ENCODE measurements at regions not wholly inside any gene's neighbourhood (a gene's known extent, or its start where the extent isn't known, plus 50 kb on each side); places are given as distances from the start of the nearest gene placed in this dataset.

DNA sequence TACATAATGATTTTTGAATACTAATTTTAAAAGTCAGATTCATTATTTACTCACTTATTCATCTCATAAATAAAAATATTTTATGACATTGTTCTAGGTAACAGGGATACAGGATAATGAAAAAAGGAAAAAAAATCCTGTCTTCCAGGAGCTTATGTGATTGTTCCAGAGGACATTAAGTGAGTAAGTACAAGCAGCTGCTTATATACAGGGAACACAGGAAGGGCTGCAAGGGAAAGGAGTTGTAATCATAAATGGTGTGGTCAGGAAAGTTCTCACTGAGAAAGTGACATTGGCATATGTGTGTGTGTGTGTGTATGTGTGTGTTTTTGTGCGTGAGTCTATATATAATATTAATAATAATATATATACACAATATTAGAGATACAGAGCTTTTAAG lies 121.8 kb downstream of the HAO1 start:
- ATAC-seq = no peak
- TF ChIP-seq, protein P1, sequence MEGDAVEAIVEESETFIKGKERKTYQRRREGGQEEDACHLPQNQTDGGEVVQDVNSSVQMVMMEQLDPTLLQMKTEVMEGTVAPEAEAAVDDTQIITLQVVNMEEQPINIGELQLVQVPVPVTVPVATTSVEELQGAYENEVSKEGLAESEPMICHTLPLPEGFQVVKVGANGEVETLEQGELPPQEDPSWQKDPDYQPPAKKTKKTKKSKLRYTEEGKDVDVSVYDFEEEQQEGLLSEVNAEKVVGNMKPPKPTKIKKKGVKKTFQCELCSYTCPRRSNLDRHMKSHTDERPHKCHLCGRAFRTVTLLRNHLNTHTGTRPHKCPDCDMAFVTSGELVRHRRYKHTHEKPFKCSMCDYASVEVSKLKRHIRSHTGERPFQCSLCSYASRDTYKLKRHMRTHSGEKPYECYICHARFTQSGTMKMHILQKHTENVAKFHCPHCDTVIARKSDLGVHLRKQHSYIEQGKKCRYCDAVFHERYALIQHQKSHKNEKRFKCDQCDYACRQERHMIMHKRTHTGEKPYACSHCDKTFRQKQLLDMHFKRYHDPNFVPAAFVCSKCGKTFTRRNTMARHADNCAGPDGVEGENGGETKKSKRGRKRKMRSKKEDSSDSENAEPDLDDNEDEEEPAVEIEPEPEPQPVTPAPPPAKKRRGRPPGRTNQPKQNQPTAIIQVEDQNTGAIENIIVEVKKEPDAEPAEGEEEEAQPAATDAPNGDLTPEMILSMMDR (IDR thresholded peaks at IDR 0.05) = no peak
- no peaks in the 10 kb centered on the region for H3K36me3 ChIP-seq
- H3K9me3 ChIP-seq = no peaks in the 10 kb centered on the region
- intact Hi-C loops (cut with DNase I) = no loop called here
- no peak overlapping the region for H3K4me3 ChIP-seq
- H3K27ac ChIP-seq = no peak overlapping the region
- no peak for DNase-seq
- H3K27me3 ChIP-seq (ENCODE audit: low read depth) = no peaks in the 10 kb centered on the region
- no peaks in the 10 kb centered on the region for H3K4me1 ChIP-seq

DNA sequence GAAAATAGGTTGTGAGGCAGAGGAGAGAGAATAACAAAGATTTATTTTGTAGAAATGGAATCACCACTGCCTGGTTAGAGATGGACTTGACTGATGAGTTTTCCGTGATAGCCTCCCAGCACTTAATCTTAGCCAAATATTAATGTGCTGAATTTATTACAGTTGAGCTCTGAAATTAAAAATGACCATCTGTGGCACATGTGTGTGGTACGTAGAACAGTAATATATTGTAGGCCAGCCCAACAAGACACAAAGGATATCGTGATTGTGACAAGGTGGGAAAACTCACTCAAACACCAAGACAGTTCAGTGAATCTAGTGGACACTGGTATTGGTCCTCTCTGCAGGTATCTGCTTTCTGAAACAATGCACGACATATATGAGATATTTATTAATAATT lies 119.4 kb downstream of the HAO1 start:
- H3K27ac ChIP-seq = no peak overlapping the region
- H3K4me1 ChIP-seq = no peaks in the 10 kb centered on the region
- TF ChIP-seq, protein P1 (IDR thresholded peaks at IDR 0.05) = no peak
- intact Hi-C loops (cut with DNase I) = no loop called here
- ATAC-seq = no peak
- H3K9me3 ChIP-seq = no peaks in the 10 kb centered on the region
- no peaks in the 10 kb centered on the region for H3K36me3 ChIP-seq
- H3K4me3 ChIP-seq = no peak overlapping the region
- no peaks in the 10 kb centered on the region for H3K27me3 ChIP-seq (ENCODE audit: low read depth)
- DNase-seq = no peak

GRCh38 chr20:7822772-7823171 lies 117.5 kb downstream of the HAO1 start:
- no peaks in the 10 kb centered on the region for H3K9me3 ChIP-seq
- TF ChIP-seq, protein P1 (IDR thresholded peaks at IDR 0.05) = no peak
- H3K27me3 ChIP-seq (ENCODE audit: low read depth) = no peaks in the 10 kb centered on the region
- intact Hi-C loops (cut with DNase I) = no loop called here
- DNase-seq (no peak), ATAC-seq (no peak)
- no peak overlapping the region for H3K4me3 ChIP-seq
- H3K4me1 ChIP-seq = no peaks in the 10 kb centered on the region
- H3K36me3 ChIP-seq = no peaks in the 10 kb centered on the region
- no peak overlapping the region for H3K27ac ChIP-seq

- TF ChIP-seq, protein P1 (IDR thresholded peaks at IDR 0.05) = no peak
- Histone ChIP-seq H3K27me3 (ENCODE audit: low read depth) (no peaks in the 10 kb centered on the region), H3K27ac (no peak overlapping the region), H3K4me1 (no peaks in the 10 kb centered on the region), H3K4me3 (no peak overlapping the region), H3K9me3 (no peaks in the 10 kb centered on the region), H3K36me3 (no peaks in the 10 kb centered on the region)
- ATAC-seq (no peak), DNase-seq (no peak)
- intact Hi-C loops (cut with DNase I) = no loop called here
Measured at GRCh38 chr20:7828437-7828836, 111.8 kb downstream of the HAO1 start.

DNA sequence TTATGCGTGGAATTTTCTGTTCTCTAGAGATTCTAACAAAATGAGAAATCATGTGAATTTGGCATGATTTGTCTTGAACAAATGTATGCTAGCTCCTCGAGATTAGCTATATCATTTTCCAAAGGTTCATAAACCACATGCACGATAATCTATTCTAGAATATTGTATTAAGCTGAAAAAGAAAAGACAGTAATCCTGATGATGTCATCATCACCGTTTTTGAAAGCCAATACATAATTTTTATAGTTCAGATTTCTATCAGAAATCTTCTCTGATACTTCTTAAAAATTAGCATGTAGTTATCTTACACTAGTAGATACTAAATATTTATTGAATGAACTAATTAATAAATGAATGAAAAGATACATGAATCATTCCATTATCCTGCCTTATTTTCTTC lies 111.2 kb downstream of the HAO1 start:
- H3K36me3 ChIP-seq = no peaks in the 10 kb centered on the region
- TF ChIP-seq, protein P1 (IDR thresholded peaks at IDR 0.05) = no peak
- no peaks in the 10 kb centered on the region for H3K27me3 ChIP-seq (ENCODE audit: low read depth)
- H3K4me3 ChIP-seq = no peak overlapping the region
- no peaks in the 10 kb centered on the region for H3K9me3 ChIP-seq
- no peaks in the 10 kb centered on the region for H3K4me1 ChIP-seq
- intact Hi-C loops (cut with DNase I) = no loop called here
- no peak overlapping the region for H3K27ac ChIP-seq
- DNase-seq (no peak), ATAC-seq (no peak)

DNA sequence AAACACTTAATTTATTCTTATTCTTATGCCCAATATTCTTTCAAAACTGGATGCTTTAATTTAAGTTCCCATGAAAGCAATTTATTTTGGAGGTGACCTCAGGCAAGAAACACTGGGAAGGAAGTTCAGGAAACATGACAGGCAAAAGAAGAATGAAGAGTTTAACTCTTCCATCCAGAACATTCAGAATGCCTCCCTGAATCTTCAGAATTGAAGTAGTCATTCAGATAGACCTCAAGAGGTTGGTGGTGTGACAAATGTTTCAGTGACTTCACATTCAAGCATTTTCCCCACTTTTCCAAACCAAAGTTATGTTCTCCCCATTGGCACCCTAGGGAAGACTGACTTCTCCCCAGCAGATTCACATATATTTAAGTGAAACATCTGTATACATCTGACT lies 110.5 kb downstream of the HAO1 start:
- TF ChIP-seq, protein P1 (IDR thresholded peaks at IDR 0.05) = no peak
- Histone ChIP-seq H3K4me1 (no peaks in the 10 kb centered on the region), H3K27ac (no peak overlapping the region), H3K36me3 (no peaks in the 10 kb centered on the region), H3K4me3 (no peak overlapping the region), H3K9me3 (no peaks in the 10 kb centered on the region), H3K27me3 (ENCODE audit: low read depth) (no peaks in the 10 kb centered on the region)
- DNase-seq = no peak
- intact Hi-C loops (cut with DNase I) = no loop called here
- no peak for ATAC-seq
